ENCODE measurements at regions not wholly inside any gene's neighbourhood (a gene's known extent, or its start where the extent isn't known, plus 50 kb on each side); places are given as distances from the start of the nearest gene placed in this dataset.

GRCh38 chr18:38847326-38847725 lies 1281.7 kb upstream of the CELF4 start:
- H3K4me2 ChIP-seq (ENCODE audit: insufficient read depth, low read length) = no peak overlapping the region
- intact Hi-C loops (cut with micrococcal nuclease) (no loop called here), dilution Hi-C loops (cut with MboI; ENCODE audit: extremely low pct_ligation_motif_present, low sequenced_read_pairs) (no loop called here)
- no peaks in the 10 kb centered on the region for H3K36me3 ChIP-seq (ENCODE audit: control insufficient read depth in 2 of 2, extremely low read depth in 1 of 2, insufficient read depth in 2 of 2, low read length in 2 of 2)
- no peaks in the 10 kb centered on the region for H3K9me3 ChIP-seq (replicated peaks; ENCODE audit: control insufficient read depth, insufficient read depth, low read length)
- no peaks in the 10 kb centered on the region for H3K27me3 ChIP-seq (ENCODE audit: control insufficient read depth in 2 of 2, insufficient read depth in 2 of 2, low read length in 2 of 2)
- POLR2A ChIA-PET = no interaction called here
- H3K79me2 ChIP-seq (ENCODE audit: control insufficient read depth, insufficient read depth, low read length) = no peaks in the 10 kb centered on the region
- CTCF ChIA-PET = no interaction called here
- H3K27ac ChIP-seq (ENCODE audit: insufficient read depth, low read depth, low read length) = no peak overlapping the region
- no peak overlapping the region for H2AFZ ChIP-seq (ENCODE audit: low read depth, low read length)
- BruUV-seq (replicated peaks) = no TSS peak
- no peak for DNase-seq (ENCODE audit: low read depth, low spot score)
- no peaks in the 10 kb centered on the region for H4K20me1 ChIP-seq (replicated peaks; ENCODE audit: control insufficient read depth, extremely low read depth, insufficient read depth, low read length)
- no peak overlapping the region for H3K9ac ChIP-seq (replicated peaks; ENCODE audit: extremely low read depth, insufficient read depth, low read length)
- H3K9me1 ChIP-seq (replicated peaks; ENCODE audit: control insufficient read depth, extremely low read depth, insufficient read depth, low read length) = no peaks in the 10 kb centered on the region
- no peaks in the 10 kb centered on the region for H3K4me1 ChIP-seq (ENCODE audit: control insufficient read depth, extremely low read depth, insufficient read depth, low read length)
- no peak overlapping the region for H3K4me3 ChIP-seq (replicated peaks in 1 of 3; ENCODE audit: insufficient read depth in 1 of 3, low read depth in 1 of 3, low read length in 3 of 3)
- TF ChIP-seq POLR2AphosphoS5 (IDR thresholded peaks at IDR 0.05; ENCODE audit: insufficient read depth, low read depth, low read length) = no peak
- no peak for TF ChIP-seq POLR2A (IDR thresholded peaks at IDR 0.05; ENCODE audit: low read depth, low read length)
- no peak for TF ChIP-seq EZH2 (IDR thresholded peaks at IDR 0.05; ENCODE audit: borderline replicate concordance, low read depth, low read length, severe bottlenecking)
- no peak for TF ChIP-seq FOS (IDR thresholded peaks at IDR 0.05; ENCODE audit: borderline replicate concordance, insufficient read depth, low read length)
- no peak for TF ChIP-seq MYC (IDR thresholded peaks at IDR 0.05; ENCODE audit: low read depth, low read length)
- TF ChIP-seq GATA2 (IDR thresholded peaks at IDR 0.05; ENCODE audit: insufficient read depth, insufficient read length, low read depth, low read length) = no peak
- TF ChIP-seq MAX (IDR thresholded peaks at IDR 0.05; ENCODE audit: insufficient read depth, insufficient read length) = no peak
- no peak for TF ChIP-seq JUN (IDR thresholded peaks at IDR 0.05; ENCODE audit: borderline replicate concordance, insufficient read depth, insufficient read length, low read depth)
- TF ChIP-seq CTCF (IDR thresholded peaks at IDR 0.05; ENCODE audit: extremely low read depth in 1 of 2, insufficient read depth in 1 of 2, low read depth in 1 of 2, low read length in 2 of 2) = no peak
- FAIRE-seq = no peak

Measured in endothelial cell of umbilical vein (primary cell).